ENCODE measurements at regions not wholly inside any gene's neighbourhood (a gene's known extent, or its start where the extent isn't known, plus 50 kb on each side); places are given as distances from the start of the nearest gene placed in this dataset.

DNA sequence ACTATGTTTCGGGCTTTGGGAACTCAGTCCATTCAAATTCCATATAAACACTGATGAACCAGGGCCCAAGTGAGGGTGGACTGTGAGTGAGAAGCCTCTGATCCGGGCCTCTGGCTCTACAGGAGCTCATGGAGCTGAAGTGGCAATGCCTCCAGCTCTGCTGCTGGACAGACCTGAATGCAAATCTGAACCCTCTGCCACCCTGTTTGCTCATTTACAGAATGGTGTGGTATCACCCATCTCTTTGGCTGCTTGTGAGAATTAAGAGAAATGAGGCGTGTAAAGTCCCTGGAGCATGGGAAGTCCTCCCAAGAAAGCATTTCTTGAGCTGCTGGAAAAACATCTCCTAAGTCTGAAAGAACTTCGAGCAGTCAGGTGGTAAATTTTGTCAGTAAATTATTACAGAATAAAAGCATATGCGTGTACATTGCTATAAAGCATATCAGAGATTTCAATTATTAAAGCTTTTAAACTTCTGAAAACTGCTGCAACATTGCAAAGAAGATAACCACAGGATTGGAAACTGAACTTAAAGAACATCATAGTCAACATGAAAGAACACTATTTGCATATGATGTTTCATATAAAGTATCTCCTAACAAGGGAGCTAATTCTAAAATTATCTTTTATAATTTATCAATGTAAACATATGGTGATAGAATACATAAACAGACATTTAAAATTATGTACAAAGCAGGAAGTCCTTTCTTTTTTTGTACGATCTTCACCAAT, 369.0 kb downstream of the UQCRFS1 start:
- CTCF ChIA-PET, result no interaction called here
- no peak overlapping the region for H3K4me3 ChIP-seq (ENCODE audit: control insufficient read depth in 1 of 2, extremely low read depth in 1 of 2, low read length in 1 of 2)
- H3K36me3 ChIP-seq (ENCODE audit: control insufficient read depth in 2 of 2, extremely low read depth in 1 of 2, insufficient read depth in 1 of 2, low read length in 1 of 2), result no peaks in the 10 kb centered on the region
- Mint-ChIP-seq H3K27me3 (peaks cover 0 to 2% of the 10 kb centered on the region in 2 donors), H3K4me3 (no peak overlapping the region), H3K4me1 (no peaks in the 10 kb centered on the region), H3K27ac (no peak overlapping the region), H3K9me3 (peaks cover 0 to 4% (median 2%) of the 10 kb centered on the region in 3 donors), H3K36me3 (no peaks in the 10 kb centered on the region)
- POLR2A ChIA-PET, result no interaction called here
- no peak overlapping the region for H3K27ac ChIP-seq (ENCODE audit: low read length)
- H3K4me1 ChIP-seq (ENCODE audit: control insufficient read depth in 1 of 2, extremely low read depth in 1 of 2, insufficient read depth in 2 of 2, low read length in 2 of 2), result no peaks in the 10 kb centered on the region
- no peak for DNase-seq
- WGBS (ENCODE audit: insufficient coverage), result 75% methylated on average over 1 of the region's 6 CpGs
- H3K27me3 ChIP-seq (replicated peaks in 1 of 2; ENCODE audit: control insufficient read depth in 2 of 2, extremely low read depth in 1 of 2, insufficient read depth in 2 of 2, low read length in 1 of 2), result peaks cover 0 to 5% of the 10 kb centered on the region in 2 experiments
- H3K9me3 ChIP-seq, result no peaks in the 10 kb centered on the region
- no peak for ATAC-seq (replicated peaks in 1 of 4)

DNA sequence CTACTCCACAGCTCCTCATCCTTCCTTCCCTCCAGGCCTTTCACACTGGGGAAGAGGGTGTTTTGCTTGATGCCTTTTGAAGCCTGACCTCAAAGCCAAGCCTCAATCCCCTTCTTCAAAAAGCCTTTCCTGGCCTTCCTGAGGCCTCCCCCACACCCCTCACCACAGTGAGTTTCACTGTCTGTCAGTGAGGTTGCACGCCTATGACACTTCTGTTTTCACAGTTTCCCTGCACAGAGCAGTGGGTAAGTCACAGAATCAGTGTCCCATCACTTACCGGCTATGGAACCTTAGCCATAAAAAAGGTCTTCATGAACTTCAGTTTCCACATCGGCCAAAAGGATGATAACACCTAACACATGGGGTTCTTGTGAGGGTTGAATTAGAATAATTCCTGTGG, 371.4 kb downstream of the UQCRFS1 start:
- no peak overlapping the region for H3K27ac ChIP-seq (ENCODE audit: low read length)
- no peaks in the 10 kb centered on the region for H3K4me1 ChIP-seq (ENCODE audit: control insufficient read depth in 1 of 2, extremely low read depth in 1 of 2, insufficient read depth in 2 of 2, low read length in 2 of 2)
- no peaks in the 10 kb centered on the region for H3K36me3 ChIP-seq (ENCODE audit: control insufficient read depth in 2 of 2, extremely low read depth in 1 of 2, insufficient read depth in 1 of 2, low read length in 1 of 2)
- CTCF ChIA-PET, result no interaction called here
- Mint-ChIP-seq H3K4me3 (no peak overlapping the region), H3K9me3 (no peaks in the 10 kb centered on the region), H3K36me3 (no peaks in the 10 kb centered on the region), H3K27ac (no peak overlapping the region), H3K4me1 (no peaks in the 10 kb centered on the region), H3K27me3 (peaks cover 0 to 2% of the 10 kb centered on the region in 2 donors)
- ATAC-seq (replicated peaks in 1 of 4) (no peak), DNase-seq (no peak)
- H3K4me3 ChIP-seq (ENCODE audit: control insufficient read depth in 1 of 2, extremely low read depth in 1 of 2, low read length in 1 of 2), result no peak overlapping the region
- 56% methylated on average over 2 of the region's 3 CpGs for WGBS (ENCODE audit: insufficient coverage)
- POLR2A ChIA-PET, result no interaction called here
- H3K27me3 ChIP-seq (replicated peaks in 1 of 2; ENCODE audit: control insufficient read depth in 2 of 2, extremely low read depth in 1 of 2, insufficient read depth in 2 of 2, low read length in 1 of 2), result peaks cover 0 to 7% of the 10 kb centered on the region in 2 experiments
- H3K9me3 ChIP-seq, result no peaks in the 10 kb centered on the region

DNA sequence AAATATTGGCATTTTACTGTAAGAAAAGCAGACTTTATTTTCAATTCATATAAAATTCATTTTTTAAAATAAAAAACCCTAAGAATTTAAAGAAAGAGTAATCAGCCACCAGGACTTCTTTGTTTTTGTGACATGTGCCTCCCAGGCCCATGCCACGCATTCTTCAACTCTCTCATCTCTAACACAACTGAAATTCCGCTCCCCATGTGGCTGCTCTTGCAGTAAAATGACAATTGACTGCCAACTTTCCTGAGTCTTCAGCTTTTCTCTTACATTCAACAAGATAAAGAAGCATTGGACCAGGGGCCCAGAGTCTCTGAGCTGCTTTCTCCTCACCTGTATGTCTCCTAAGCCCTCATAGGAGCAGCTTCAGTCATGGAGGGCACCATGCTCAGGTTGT, 372.1 kb downstream of the UQCRFS1 start:
- Mint-ChIP-seq H3K27ac (no peak overlapping the region), H3K4me3 (no peak overlapping the region), H3K4me1 (no peaks in the 10 kb centered on the region), H3K9me3 (no peaks in the 10 kb centered on the region), H3K36me3 (no peaks in the 10 kb centered on the region), H3K27me3 (peaks cover 2 to 5% of the 10 kb centered on the region in 2 donors)
- H3K27ac ChIP-seq (ENCODE audit: low read length), result no peak overlapping the region
- peaks cover 0 to 7% of the 10 kb centered on the region in 2 experiments for H3K27me3 ChIP-seq (replicated peaks in 1 of 2; ENCODE audit: control insufficient read depth in 2 of 2, extremely low read depth in 1 of 2, insufficient read depth in 2 of 2, low read length in 1 of 2)
- H3K4me1 ChIP-seq (ENCODE audit: control insufficient read depth in 1 of 2, extremely low read depth in 1 of 2, insufficient read depth in 2 of 2, low read length in 2 of 2), result no peaks in the 10 kb centered on the region
- CTCF ChIA-PET, result no interaction called here
- 82% methylated on average over 2 of the region's 2 CpGs for WGBS (ENCODE audit: insufficient coverage)
- no peak overlapping the region for H3K4me3 ChIP-seq (ENCODE audit: control insufficient read depth in 1 of 2, extremely low read depth in 1 of 2, low read length in 1 of 2)
- H3K36me3 ChIP-seq (ENCODE audit: control insufficient read depth in 2 of 2, extremely low read depth in 1 of 2, insufficient read depth in 1 of 2, low read length in 1 of 2), result no peaks in the 10 kb centered on the region
- DNase-seq, result no peak
- no peaks in the 10 kb centered on the region for H3K9me3 ChIP-seq
- POLR2A ChIA-PET, result no interaction called here
- ATAC-seq (replicated peaks in 1 of 4), result no peak

DNA sequence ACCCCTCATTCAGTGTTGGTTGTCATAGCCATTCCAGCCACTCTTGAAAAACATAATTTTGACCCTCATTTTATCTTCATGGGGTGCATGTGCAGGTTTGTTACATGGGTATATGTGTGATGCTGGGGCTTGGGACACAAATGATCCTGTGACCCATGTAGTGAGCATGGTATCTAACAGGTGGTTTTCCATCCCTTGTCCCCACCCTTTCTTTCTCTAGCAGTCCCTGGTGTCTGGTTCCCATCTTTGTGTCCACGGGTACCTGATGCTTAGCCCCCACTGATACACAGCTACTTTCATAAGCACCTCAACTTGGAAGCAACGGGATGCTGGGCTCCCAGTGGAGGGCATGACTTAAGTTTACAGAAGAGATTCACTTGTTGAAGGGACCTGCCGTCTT, 373.5 kb downstream of the UQCRFS1 start:
- Histone ChIP-seq H3K36me3 (ENCODE audit: control insufficient read depth in 2 of 2, extremely low read depth in 1 of 2, insufficient read depth in 1 of 2, low read length in 1 of 2) (no peaks in the 10 kb centered on the region), H3K27me3 (replicated peaks in 1 of 2; ENCODE audit: control insufficient read depth in 2 of 2, extremely low read depth in 1 of 2, insufficient read depth in 2 of 2, low read length in 1 of 2) (peaks cover 0 to 12% of the 10 kb centered on the region in 2 experiments), H3K4me3 (ENCODE audit: control insufficient read depth in 1 of 2, extremely low read depth in 1 of 2, low read length in 1 of 2) (no peak overlapping the region), H3K4me1 (ENCODE audit: control insufficient read depth in 1 of 2, extremely low read depth in 1 of 2, insufficient read depth in 2 of 2, low read length in 2 of 2) (no peaks in the 10 kb centered on the region), H3K9me3 (no peaks in the 10 kb centered on the region), H3K27ac (ENCODE audit: low read length) (no peak overlapping the region)
- DNase-seq (no peak), ATAC-seq (replicated peaks in 1 of 4) (no peak)
- CTCF ChIA-PET, result no interaction called here
- peaks cover 2 to 9% of the 10 kb centered on the region in 2 donors for H3K27me3 Mint-ChIP-seq
- POLR2A ChIA-PET, result no interaction called here
- H3K36me3 Mint-ChIP-seq, result no peaks in the 10 kb centered on the region
- WGBS (ENCODE audit: insufficient coverage), result 82% methylated on average over 2 of the region's 3 CpGs
- H3K9me3 Mint-ChIP-seq, result peaks cover 0 to 4% (median 0%) of the 10 kb centered on the region in 3 donors
- H3K4me3 Mint-ChIP-seq, result no peak overlapping the region
- H3K27ac Mint-ChIP-seq, result no peak overlapping the region
- no peaks in the 10 kb centered on the region for H3K4me1 Mint-ChIP-seq

DNA sequence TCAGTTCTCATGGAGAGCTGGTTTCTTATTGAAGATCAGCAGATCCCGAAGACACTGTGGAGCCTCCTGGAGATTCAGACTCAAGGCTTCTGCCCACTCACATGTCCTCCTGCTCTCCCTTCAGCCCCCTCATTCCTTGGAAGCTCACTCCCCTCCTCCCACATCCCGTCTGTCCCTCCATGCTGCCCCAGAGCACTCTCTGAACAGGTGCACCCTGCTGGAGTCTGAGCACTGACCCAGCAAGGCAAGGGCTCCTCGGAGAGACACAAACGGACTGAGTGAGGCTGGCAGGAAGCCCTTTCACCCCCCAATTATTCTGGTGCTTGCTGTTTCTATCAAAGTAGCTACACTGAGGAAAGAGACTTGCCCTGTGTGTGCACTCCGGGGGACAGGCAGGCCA, 374.0 kb downstream of the UQCRFS1 start:
- ATAC-seq (replicated peaks in 1 of 4), result no peak
- CTCF ChIA-PET, result no interaction called here
- H3K4me1 Mint-ChIP-seq, result no peaks in the 10 kb centered on the region

DNA sequence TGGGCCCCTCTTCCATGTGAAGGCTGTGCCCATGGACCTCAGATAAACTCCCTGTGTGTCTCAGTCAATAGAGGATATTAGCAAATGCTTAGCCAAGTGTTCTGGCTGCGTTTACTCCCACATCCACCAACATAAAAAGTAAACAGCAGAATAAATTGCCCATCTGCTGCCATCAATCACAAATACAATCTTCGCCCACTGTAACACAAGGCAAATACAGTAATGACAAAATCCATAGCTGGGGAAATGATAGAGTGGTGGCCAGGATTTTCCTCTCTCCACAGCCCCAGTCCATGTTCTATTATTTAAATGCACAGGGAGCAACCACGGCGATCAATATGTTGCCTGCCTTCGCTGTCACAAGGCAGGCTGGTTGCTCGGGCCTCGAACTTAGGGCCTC, 376.5 kb downstream of the UQCRFS1 start:
- no peaks in the 10 kb centered on the region for H3K9me3 ChIP-seq
- DNase-seq, result no peak

More for the DNA sequence above, 374.0 kb downstream of the UQCRFS1 start:
- H3K27ac Mint-ChIP-seq, result no peak overlapping the region
- H3K4me1 ChIP-seq (ENCODE audit: control insufficient read depth in 1 of 2, extremely low read depth in 1 of 2, insufficient read depth in 2 of 2, low read length in 2 of 2), result no peaks in the 10 kb centered on the region
- POLR2A ChIA-PET, result no interaction called here
- H3K27me3 ChIP-seq (replicated peaks in 1 of 2; ENCODE audit: control insufficient read depth in 2 of 2, extremely low read depth in 1 of 2, insufficient read depth in 2 of 2, low read length in 1 of 2), result peaks cover 0 to 12% of the 10 kb centered on the region in 2 experiments
- H3K4me3 Mint-ChIP-seq, result no peak overlapping the region
- no peaks in the 10 kb centered on the region for H3K36me3 Mint-ChIP-seq
- no peak overlapping the region for H3K27ac ChIP-seq (ENCODE audit: low read length)
- H3K36me3 ChIP-seq (ENCODE audit: control insufficient read depth in 2 of 2, extremely low read depth in 1 of 2, insufficient read depth in 1 of 2, low read length in 1 of 2), result no peaks in the 10 kb centered on the region
- peaks cover 2 to 9% of the 10 kb centered on the region in 2 donors for H3K27me3 Mint-ChIP-seq
- no peak overlapping the region for H3K4me3 ChIP-seq (ENCODE audit: control insufficient read depth in 1 of 2, extremely low read depth in 1 of 2, low read length in 1 of 2)
- no peaks in the 10 kb centered on the region for H3K9me3 ChIP-seq
- no peak for DNase-seq
- peaks cover 0 to 4% (median 0%) of the 10 kb centered on the region in 3 donors for H3K9me3 Mint-ChIP-seq
- 79% methylated on average over 1 of the region's 5 CpGs for WGBS (ENCODE audit: insufficient coverage)

More for the DNA sequence above, 376.5 kb downstream of the UQCRFS1 start:
- Mint-ChIP-seq H3K4me3 (no peak overlapping the region), H3K27ac (no peak overlapping the region), H3K36me3 (no peaks in the 10 kb centered on the region), H3K4me1 (no peaks in the 10 kb centered on the region), H3K27me3 (peaks cover 0 to 9% of the 10 kb centered on the region in 2 donors), H3K9me3 (peaks cover 0 to 4% (median 0%) of the 10 kb centered on the region in 3 donors)
- no peak overlapping the region for H3K27ac ChIP-seq (ENCODE audit: low read length)
- ATAC-seq (replicated peaks in 1 of 4), result no peak
- no peaks in the 10 kb centered on the region for H3K4me1 ChIP-seq (ENCODE audit: control insufficient read depth in 1 of 2, extremely low read depth in 1 of 2, insufficient read depth in 2 of 2, low read length in 2 of 2)
- CTCF ChIA-PET, result interaction anchor here in 1 of 2 donors (0.6 kb wide), 1 partner anchor 23 kb away, joined by 4 read pairs; no protein-coding TSS in a partner anchor
- no peak overlapping the region for H3K4me3 ChIP-seq (ENCODE audit: control insufficient read depth in 1 of 2, extremely low read depth in 1 of 2, low read length in 1 of 2)
- H3K36me3 ChIP-seq (ENCODE audit: control insufficient read depth in 2 of 2, extremely low read depth in 1 of 2, insufficient read depth in 1 of 2, low read length in 1 of 2), result no peaks in the 10 kb centered on the region
- POLR2A ChIA-PET, result no interaction called here
- peaks cover 0 to 18% of the 10 kb centered on the region in 2 experiments for H3K27me3 ChIP-seq (replicated peaks in 1 of 2; ENCODE audit: control insufficient read depth in 2 of 2, extremely low read depth in 1 of 2, insufficient read depth in 2 of 2, low read length in 1 of 2)
- WGBS (ENCODE audit: insufficient coverage), result 86% methylated on average over 5 of the region's 7 CpGs
